Gastroesophageal sphincter (tissue), 4 donors: ENCODE measurements at regions not wholly inside any gene's neighbourhood (a gene's known extent, or its start where the extent isn't known, plus 50 kb on each side); places are given as distances from the start of the nearest gene placed in this dataset.
"Not testable (repeated sequence)": the region's sequence is repeated elsewhere in the genome, so short reads cannot be mapped to it uniquely, and the experiment has no call there.

Source experiments
- ATAC-seq: fragments of 150-250 bp; one replicate; pipeline ENCODE4 v1.9.1; 2016; ENCODE audit warnings: mild to moderate bottlenecking, moderate library complexity
- H3K27ac ChIP-seq, 4 donors: fragments of 200-600 bp; sonication (generic) in 3 of 4; 1 replicate in 3 of 4; 2 replicates in 1 of 4; pipeline ENCODE4 v1.5.1; 2016 to 2019
- H3K27me3 ChIP-seq: fragments of 200-600 bp; sonication (generic); one replicate; pipeline ENCODE4 v1.5.1; 2019
- H3K36me3 ChIP-seq, 2 donors: fragments of 200-600 bp; sonication (generic); one replicate each; pipeline ENCODE4 v1.5.1; 2019; ENCODE audit warnings: control low read depth in 1 of 2
- H3K4me1 ChIP-seq, 3 donors: fragments of 200-600 bp; sonication (generic); 1 replicate in 2 of 3; 2 replicates in 1 of 3; pipeline ENCODE4 v1.5.1; 2016 to 2019; ENCODE audit warnings: control low read depth in 2 of 3
- H3K4me3 ChIP-seq, 2 donors: fragments of 200-600 bp; sonication (generic); one replicate each; pipeline ENCODE4 v1.5.1; 2019; ENCODE audit warnings: mild to moderate bottlenecking in 1 of 2, moderate library complexity in 1 of 2
- H3K9me3 ChIP-seq, 3 donors: fragments of 200-600 bp; sonication (generic); one replicate each; pipeline ENCODE4 v1.5.1; 2017 to 2019; ENCODE audit warnings: control low read depth in 2 of 3
- CTCF ChIP-seq, 4 experiments: fragments of 200-600 bp in 2 of 4; fragments of 450-650 bp in 2 of 4; sonication (generic) in 1 of 4; IDR thresholded peaks; one replicate each; pipeline ENCODE4 v1.5.1; 2017 to 2019; ENCODE audit warnings: antibody characterized with exemption in 4 of 4, mild to moderate bottlenecking in 2 of 4, moderate library complexity in 2 of 4
- EP300 ChIP-seq: sonication (generic); formaldehyde crosslinking; IDR thresholded peaks from one replicate; pipeline ENCODE4 v1.6.1; 2017; ENCODE audit warnings: antibody characterized with exemption, mild to moderate bottlenecking
- POLR2A ChIP-seq, 2 donors: fragments of 450-650 bp; IDR thresholded peaks; one replicate each; pipeline ENCODE4 v1.6.1; 2017; ENCODE audit warnings: antibody characterized with exemption in 2 of 2, mild to moderate bottlenecking in 2 of 2, moderate library complexity in 1 of 2
- POLR2AphosphoS5 ChIP-seq: sonication (generic); formaldehyde crosslinking; IDR thresholded peaks from one replicate; pipeline ENCODE4 v1.6.1; 2017; ENCODE audit warnings: antibody characterized with exemption
- WGBS, 2 donors: methylation state at CpG; one replicate each; pipeline ENCODE4 v1.1.5; 2018; ENCODE audit warnings: low coverage in 1 of 2; 5-methylcytosine and 5-hydroxymethylcytosine counted together

GRCh38 chr11:89545691-89546090, 54.5 kb upstream of the NOX4 start:
- Histone ChIP-seq H3K9me3 (no peaks in the 10 kb centered on the region), H3K36me3 (no peaks in the 10 kb centered on the region), H3K27ac (no peak overlapping the region), H3K4me1 (no peaks in the 10 kb centered on the region), H3K4me3 (no peak overlapping the region), H3K27me3 (no peaks in the 10 kb centered on the region)
- WGBS, 2 donors: 79 to 82% methylated on average over 3 of the region's 3 CpGs
- no peak for TF ChIP-seq EP300
- no peak for TF ChIP-seq CTCF (IDR thresholded peaks at IDR 0.05)
- no peak for TF ChIP-seq POLR2A (IDR thresholded peaks at IDR 0.05)
- TF ChIP-seq POLR2AphosphoS5: no peak
- ATAC-seq: no peak

GRCh38 chr11:89555781-89556180, 64.6 kb upstream of the NOX4 start:
- H3K4me3 ChIP-seq, H3K36me3 ChIP-seq, H3K27ac ChIP-seq, H3K27me3 ChIP-seq, H3K9me3 ChIP-seq, ATAC-seq: not testable (repeated sequence)
- WGBS, 2 donors: 100% methylated on average over 1 of the region's 1 CpG
- H3K4me1 ChIP-seq: peaks cover 0 to 17% (median 0%) of the 10 kb centered on the region in 3 donors

GRCh38 chr11:89556731-89557707, 65.8 kb upstream of the NOX4 start:
- H3K4me3 ChIP-seq, ATAC-seq, H3K27me3 ChIP-seq, H3K36me3 ChIP-seq, H3K27ac ChIP-seq, H3K9me3 ChIP-seq: not testable (repeated sequence)
- H3K4me1 ChIP-seq: peaks cover 0 to 17% (median 0%) of the 10 kb centered on the region in 3 donors
- 11 to 25% methylated on average over 3 of the region's 3 CpGs for WGBS, 2 donors

- not testable (repeated sequence) for H3K36me3 ChIP-seq, H3K9me3 ChIP-seq, H3K27ac ChIP-seq, ATAC-seq, H3K4me3 ChIP-seq, H3K27me3 ChIP-seq
- H3K4me1 ChIP-seq: peaks cover 0 to 17% (median 0%) of the 10 kb centered on the region in 3 donors
- WGBS, 2 donors: 50% methylated on average over 3 of the region's 3 CpGs; no CpG with 5 or more reads in 1 of the 2 donors
These were observed 69.4 kb upstream of the NOX4 start for GRCh38 chr11:89560598-89560997.

GRCh38 chr11:89562731-89563130, 71.6 kb upstream of the NOX4 start:
- 94 to 100% methylated on average over 2 of the region's 2 CpGs for WGBS, 2 donors
- not testable (repeated sequence) for H3K4me3 ChIP-seq, H3K27me3 ChIP-seq, H3K36me3 ChIP-seq, H3K9me3 ChIP-seq, H3K27ac ChIP-seq, ATAC-seq, H3K4me1 ChIP-seq

- Histone ChIP-seq H3K9me3 (no peaks in the 10 kb centered on the region), H3K4me1 (no peaks in the 10 kb centered on the region), H3K4me3 (no peak overlapping the region), H3K36me3 (no peaks in the 10 kb centered on the region), H3K27ac (no peak overlapping the region), H3K27me3 (no peaks in the 10 kb centered on the region)
- TF ChIP-seq CTCF (IDR thresholded peaks at IDR 0.05): no peak
- TF ChIP-seq EP300: no peak
- TF ChIP-seq POLR2AphosphoS5: no peak
- no peak for TF ChIP-seq POLR2A (IDR thresholded peaks at IDR 0.05)
- no peak for ATAC-seq
- WGBS, 2 donors: 80% methylated on average over 1 of the region's 4 CpGs; no CpG with 5 or more reads in 1 of the 2 donors
These were observed 75.8 kb upstream of the NOX4 start for GRCh38 chr11:89566972-89567371.

GRCh38 chr11:89569387-89569786, 78.2 kb upstream of the NOX4 start:
- WGBS, 2 donors: 71 to 83% methylated on average over 2 of the region's 5 CpGs
- H3K4me1 ChIP-seq, H3K27ac ChIP-seq, ATAC-seq, H3K36me3 ChIP-seq, H3K9me3 ChIP-seq, H3K4me3 ChIP-seq, H3K27me3 ChIP-seq: not testable (repeated sequence)

GRCh38 chr11:89571706-89572105, 80.5 kb upstream of the NOX4 start:
- H3K36me3 ChIP-seq, H3K4me1 ChIP-seq, H3K27me3 ChIP-seq, H3K4me3 ChIP-seq, H3K9me3 ChIP-seq, ATAC-seq, H3K27ac ChIP-seq: not testable (repeated sequence)
- whole genome bisulfite sequencing, 2 donors: 71 to 76% methylated on average over 2 of the region's 2 CpGs

GRCh38 chr11:89575846-89576245, 84.7 kb upstream of the NOX4 start:
- H3K4me1 ChIP-seq, H3K36me3 ChIP-seq, ATAC-seq, H3K27me3 ChIP-seq, H3K27ac ChIP-seq, H3K9me3 ChIP-seq, H3K4me3 ChIP-seq: not testable (repeated sequence)

- ATAC-seq, H3K9me3 ChIP-seq, H3K27ac ChIP-seq, H3K36me3 ChIP-seq, H3K27me3 ChIP-seq, H3K4me1 ChIP-seq, H3K4me3 ChIP-seq: not testable (repeated sequence)
- 42 to 89% methylated on average over 1 of the region's 1 CpG for WGBS, 2 donors
These were observed 86.3 kb upstream of the NOX4 start for GRCh38 chr11:89577428-89577827.
